Fibroblast of lung (primary cell): ENCODE measurements at regions not wholly inside any gene's neighbourhood (a gene's known extent, or its start where the extent isn't known, plus 50 kb on each side); places are given as distances from the start of the nearest gene placed in this dataset.

Experiments
- EZH2 ChIP-seq: IDR thresholded peaks from 2 replicates; pipeline ENCODE4 v1.5.1; 2012; ENCODE audit warnings: low read length, control low read depth, mild to moderate bottlenecking; ENCODE audit errors: missing control alignments
- TF ChIP-seq, protein P1 (sequence below), 2 donors: IDR thresholded peaks in 1 of 2; conservative IDR thresholded peaks in 1 of 2; 1 replicate in 1 of 2; 2 replicates in 1 of 2; pipeline ENCODE4 v1.5.1; 2011 to 2012; ENCODE audit warnings: low read length in 2 of 2, control low read depth in 1 of 2, inconsistent platforms in 1 of 2, low read depth in 1 of 2, mild to moderate bottlenecking in 1 of 2

DNA sequence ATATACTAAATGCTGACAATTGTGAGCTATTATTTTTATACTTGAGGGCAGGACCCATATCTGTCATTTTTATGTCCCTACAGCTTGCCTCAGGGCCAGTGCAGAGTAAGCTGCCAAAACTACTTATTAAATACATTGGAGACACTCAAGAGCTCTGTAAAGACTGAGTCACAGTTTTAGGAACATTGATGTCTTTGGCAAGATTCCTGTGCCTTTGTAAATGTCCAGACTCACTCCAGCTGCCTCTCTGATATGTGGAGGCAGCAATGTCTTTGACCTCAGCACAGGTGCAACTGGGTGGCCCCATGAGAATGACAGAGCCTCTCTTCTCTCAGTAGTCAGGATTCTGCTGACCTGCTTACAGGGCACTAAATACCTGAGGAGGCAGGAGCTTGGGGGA, 363.2 kb downstream of the OSTF1 start:
- TF ChIP-seq, protein P1, sequence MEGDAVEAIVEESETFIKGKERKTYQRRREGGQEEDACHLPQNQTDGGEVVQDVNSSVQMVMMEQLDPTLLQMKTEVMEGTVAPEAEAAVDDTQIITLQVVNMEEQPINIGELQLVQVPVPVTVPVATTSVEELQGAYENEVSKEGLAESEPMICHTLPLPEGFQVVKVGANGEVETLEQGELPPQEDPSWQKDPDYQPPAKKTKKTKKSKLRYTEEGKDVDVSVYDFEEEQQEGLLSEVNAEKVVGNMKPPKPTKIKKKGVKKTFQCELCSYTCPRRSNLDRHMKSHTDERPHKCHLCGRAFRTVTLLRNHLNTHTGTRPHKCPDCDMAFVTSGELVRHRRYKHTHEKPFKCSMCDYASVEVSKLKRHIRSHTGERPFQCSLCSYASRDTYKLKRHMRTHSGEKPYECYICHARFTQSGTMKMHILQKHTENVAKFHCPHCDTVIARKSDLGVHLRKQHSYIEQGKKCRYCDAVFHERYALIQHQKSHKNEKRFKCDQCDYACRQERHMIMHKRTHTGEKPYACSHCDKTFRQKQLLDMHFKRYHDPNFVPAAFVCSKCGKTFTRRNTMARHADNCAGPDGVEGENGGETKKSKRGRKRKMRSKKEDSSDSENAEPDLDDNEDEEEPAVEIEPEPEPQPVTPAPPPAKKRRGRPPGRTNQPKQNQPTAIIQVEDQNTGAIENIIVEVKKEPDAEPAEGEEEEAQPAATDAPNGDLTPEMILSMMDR (conservative IDR thresholded peaks at IDR 0.05 in 1 of 2, IDR thresholded peaks at IDR 0.05 in 1 of 2; ENCODE audit: low read depth in 1 of 2, low read length in 2 of 2): no peak
- no peak for TF ChIP-seq EZH2
